PC-9 (cell line): ENCODE measurements at regions not wholly inside any gene's neighbourhood (a gene's known extent, or its start where the extent isn't known, plus 50 kb on each side); places are given as distances from the start of the nearest gene placed in this dataset.
A peak's percentile ranks its signal among the peaks of the same experiment; 100 is the strongest.

ENCODE experiments used
- BruUV-seq: library from RNA; stranded (reverse); fragments of 400-500 nt; replicated peaks from 2 replicates; lab custom pipeline; 2021; lab: Mats Ljungman, UMichigan
- CTCF ChIA-PET: fragments of 300-600 bp; sonication (Branson Sonifier 250); formaldehyde crosslinking; loops from one replicate; lab custom pipeline; 2022; ENCODE audit warnings: antibody characterized with exemption; lab: Charles Lee
- POLR2A ChIA-PET: fragments of 300-600 bp; sonication (Branson Sonifier 250); formaldehyde crosslinking; loops from one replicate; lab custom pipeline; 2022; ENCODE audit warnings: antibody characterized with exemption; ENCODE audit not compliant: unreplicated experiment; lab: Charles Lee
- DNase-seq, 2 experiments: peaks; one replicate each; pipeline versions ENCODE4 v3.0.0 to v3.0.0-alpha.2; 2015 to 2022; ENCODE audit warnings: mixed read lengths in 1 of 2
- H2AFZ ChIP-seq: fragments of 200-600 bp; sonication (generic); 2 replicates; pipeline ENCODE4 v1.8.1; 2017; ENCODE audit warnings: antibody characterized with exemption
- H3F3A ChIP-seq: fragments of 200-600 bp; sonication (generic); 2 replicates; pipeline ENCODE4 v1.8.1; 2017; ENCODE audit warnings: antibody characterized with exemption, mild to moderate bottlenecking, low read depth; ENCODE audit not compliant: insufficient read depth
- H3K27ac ChIP-seq: fragments of 200-600 bp; sonication (generic); 2 replicates; pipeline ENCODE4 v1.6.1; 2016; ENCODE audit warnings: mixed run types
- H3K27me3 ChIP-seq: fragments of 200-600 bp; sonication (generic); 2 replicates; pipeline ENCODE4 v1.6.1; 2016; ENCODE audit warnings: low read depth, mixed run types; ENCODE audit not compliant: insufficient read depth
- H3K36me3 ChIP-seq: fragments of 200-600 bp; sonication (generic); 2 replicates; pipeline ENCODE4 v1.6.1; 2016; ENCODE audit warnings: low read depth, mixed run types
- H3K4me1 ChIP-seq: fragments of 200-600 bp; sonication (generic); replicated peaks from 2 replicates; pipeline ENCODE4 v1.6.1; 2016; ENCODE audit warnings: mixed run types; ENCODE audit not compliant: insufficient read depth
- H3K4me2 ChIP-seq: fragments of 200-600 bp; sonication (generic); 2 replicates; pipeline ENCODE4 v1.6.1; 2017; ENCODE audit warnings: mixed run types
- H3K4me3 ChIP-seq: fragments of 200-600 bp; sonication (generic); 2 replicates; pipeline ENCODE4 v1.6.1; 2016; ENCODE audit warnings: mixed run types
- H3K79me2 ChIP-seq: fragments of 200-600 bp; sonication (generic); 2 replicates; pipeline ENCODE4 v1.6.1; 2017; ENCODE audit warnings: low read depth, mixed run types
- H3K9me2 ChIP-seq: fragments of 200-600 bp; sonication (generic); 2 replicates; pipeline ENCODE4 v1.8.1; 2017; ENCODE audit warnings: mild to moderate bottlenecking; ENCODE audit not compliant: insufficient read depth
- H3K9me3 ChIP-seq: fragments of 200-600 bp; sonication (generic); 2 replicates; pipeline ENCODE4 v1.8.1; 2016; ENCODE audit warnings: low read depth; ENCODE audit not compliant: insufficient read depth
- H4K20me1 ChIP-seq: fragments of 200-600 bp; sonication (generic); 2 replicates; pipeline ENCODE4 v1.8.1; 2017; ENCODE audit not compliant: insufficient read depth
- CTCF ChIP-seq: fragments of 200-600 bp; sonication (generic); conservative IDR thresholded peaks from 2 replicates; pipeline ENCODE4 v1.6.1; 2017; ENCODE audit warnings: mixed run types, antibody characterized with exemption, mild to moderate bottlenecking, moderate library complexity
- EZH2 ChIP-seq: fragments of 200-600 bp; sonication (generic); IDR thresholded peaks from 2 replicates; pipeline ENCODE4 v1.8.0; 2017; ENCODE audit warnings: antibody characterized with exemption, low read depth
- intact Hi-C: fragments of 100-400 bp; cut with micrococcal nuclease; formaldehyde crosslinking; loops from one replicate; pipeline ENCODE4 v1.10.0; 2022; ENCODE audit not compliant: unreplicated experiment

- no peaks in the 10 kb centered on the region for H4K20me1 ChIP-seq
- DNase-seq, result no peak
- POLR2A ChIA-PET, result no interaction called here
- peaks cover 49% of the 10 kb centered on the region for H3F3A ChIP-seq
- H3K27me3 ChIP-seq, result no peaks in the 10 kb centered on the region
- H3K4me2 ChIP-seq, result peak overlapping the region; percentile 89; the same call in 1 of the 2 replicates
- H3K4me1 ChIP-seq, result peaks cover 32% of the 10 kb centered on the region
- peaks cover 16% of the 10 kb centered on the region for H3K36me3 ChIP-seq
- peaks cover 18% of the 10 kb centered on the region; the same call in 1 of the 2 replicates for H3K79me2 ChIP-seq
- no peaks in the 10 kb centered on the region for H3K9me3 ChIP-seq
- intact Hi-C loops, result no loop called here
- no peaks in the 10 kb centered on the region for H3K9me2 ChIP-seq
- no TSS peak for BruUV-seq
- CTCF ChIA-PET, result no interaction called here
- no peak overlapping the region for H3K27ac ChIP-seq
- H3K4me3 ChIP-seq, result no peak overlapping the region
- no peak overlapping the region for H2AFZ ChIP-seq
- TF ChIP-seq EZH2 (no peak), CTCF (no peak)
Measured at GRCh38 chr12:124420996-124421674, 126.2 kb downstream of the RFLNA start.

GRCh38 chr12:124420041-124420995 is 125.4 kb downstream of the RFLNA start:
- Histone ChIP-seq H3K79me2 (peaks cover 19% of the 10 kb centered on the region; the same call in 1 of the 2 replicates), H3K9me3 (no peaks in the 10 kb centered on the region), H2AFZ (no peak overlapping the region), H4K20me1 (peaks cover 3% of the 10 kb centered on the region; the same call in 1 of the 2 replicates), H3F3A (peaks cover 47% of the 10 kb centered on the region), H3K4me2 (no peak overlapping the region), H3K27me3 (no peaks in the 10 kb centered on the region), H3K4me3 (no peak overlapping the region), H3K4me1 (peaks cover 32% of the 10 kb centered on the region), H3K36me3 (peaks cover 12% of the 10 kb centered on the region), H3K27ac (no peak overlapping the region), H3K9me2 (no peaks in the 10 kb centered on the region)
- intact Hi-C loops, result no loop called here
- no peak for TF ChIP-seq EZH2
- no peak for TF ChIP-seq CTCF
- POLR2A ChIA-PET, result interaction anchor here (0.7 kb wide), 1 partner anchor 33 kb away, joined by 4 read pairs; no protein-coding TSS in a partner anchor
- DNase-seq, result no peak
- CTCF ChIA-PET, result no interaction called here
- no TSS peak for BruUV-seq

- Histone ChIP-seq H3K36me3 (peaks cover 12% of the 10 kb centered on the region), H3K9me2 (no peaks in the 10 kb centered on the region), H3K4me3 (no peak overlapping the region), H3F3A (peaks cover 47% of the 10 kb centered on the region), H3K79me2 (peaks cover 16% of the 10 kb centered on the region; the same call in 1 of the 2 replicates), H4K20me1 (peaks cover 7% of the 10 kb centered on the region), H3K27me3 (no peaks in the 10 kb centered on the region), H3K27ac (no peak overlapping the region), H3K4me2 (no peak overlapping the region), H3K9me3 (no peaks in the 10 kb centered on the region), H3K4me1 (peaks cover 30% of the 10 kb centered on the region), H2AFZ (no peak overlapping the region)
- intact Hi-C loops, result no loop called here
- no peak for TF ChIP-seq CTCF
- TF ChIP-seq EZH2, result no peak
- no peak for DNase-seq
- ChIA-PET POLR2A (no interaction called here), CTCF (no interaction called here)
- no TSS peak for BruUV-seq
Measured at GRCh38 chr12:124419292-124420040, 124.6 kb downstream of the RFLNA start.
